ENCODE measurements at regions not wholly inside any gene's neighbourhood (a gene's known extent, or its start where the extent isn't known, plus 50 kb on each side); places are given as distances from the start of the nearest gene placed in this dataset.

GRCh38 chr10:131003455-131003854 is 308.1 kb downstream of the TCERG1L start:
- TF ChIP-seq CTCF (IDR thresholded peaks at IDR 0.05) = no peak
- DNase-seq (ENCODE audit: low spot score) = no peak
- ATAC-seq (ENCODE audit: low FRiP score) = no peak

- no peak for TF ChIP-seq CTCF (IDR thresholded peaks at IDR 0.05)
These were observed 307.2 kb downstream of the TCERG1L start for GRCh38 chr10:131004276-131004675.

GRCh38 chr10:131006458-131007256 is 304.9 kb downstream of the TCERG1L start:
- ATAC-seq (ENCODE audit: low FRiP score) (no peak), DNase-seq (ENCODE audit: low spot score) (no peak)
- TF ChIP-seq CTCF (IDR thresholded peaks at IDR 0.05) = no peak

More at GRCh38 chr10:131004276-131004675, 307.2 kb downstream of the TCERG1L start:
- ATAC-seq (ENCODE audit: low FRiP score) = no peak
- DNase-seq (ENCODE audit: low spot score) = no peak

GRCh38 chr10:131009791-131010190 is 301.7 kb downstream of the TCERG1L start:
- DNase-seq (ENCODE audit: low spot score) (no peak), ATAC-seq (ENCODE audit: low FRiP score) (no peak)
- TF ChIP-seq CTCF (IDR thresholded peaks at IDR 0.05) = no peak

GRCh38 chr10:131010965-131011575 is 300.5 kb downstream of the TCERG1L start:
- DNase-seq (ENCODE audit: low spot score) (no peak), ATAC-seq (ENCODE audit: low FRiP score) (no peak)
- TF ChIP-seq CTCF (IDR thresholded peaks at IDR 0.05) = no peak

GRCh38 chr10:131011936-131012640 is 299.4 kb downstream of the TCERG1L start:
- DNase-seq (ENCODE audit: low spot score) (no peak), ATAC-seq (ENCODE audit: low FRiP score) (no peak)
- no peak for TF ChIP-seq CTCF (IDR thresholded peaks at IDR 0.05)
